Endothelial cell (in vitro differentiated cells): ENCODE measurements at regions not wholly inside any gene's neighbourhood (a gene's known extent, or its start where the extent isn't known, plus 50 kb on each side); places are given as distances from the start of the nearest gene placed in this dataset.

Source experiments
- DNase-seq: peaks from one replicate; pipeline ENCODE4 v3.0.0; 2021; ENCODE audit warnings: low spot score
- H3K27ac Mint-ChIP-seq: one replicate; pipeline ENCODE4 v1.8.0; 2021; ENCODE audit warnings: mixed read lengths, inconsistent platforms; ENCODE audit not compliant: unreplicated experiment
- H3K27me3 Mint-ChIP-seq: one replicate; pipeline ENCODE4 v1.8.0; 2021; ENCODE audit warnings: mild to moderate bottlenecking, moderate library complexity, mixed read lengths, inconsistent platforms; ENCODE audit not compliant: unreplicated experiment
- H3K36me3 Mint-ChIP-seq: one replicate; pipeline ENCODE4 v1.8.0; 2021; ENCODE audit warnings: mild to moderate bottlenecking, low read depth, mixed read lengths, inconsistent platforms; ENCODE audit not compliant: unreplicated experiment
- H3K4me1 Mint-ChIP-seq: one replicate; pipeline ENCODE4 v1.8.0; 2021; ENCODE audit warnings: mild to moderate bottlenecking, mixed read lengths, inconsistent platforms; ENCODE audit not compliant: unreplicated experiment
- H3K4me3 Mint-ChIP-seq: one replicate; pipeline ENCODE4 v1.8.0; 2021; ENCODE audit warnings: mild to moderate bottlenecking, mixed read lengths, inconsistent platforms; ENCODE audit not compliant: unreplicated experiment
- H3K9me3 Mint-ChIP-seq: one replicate; pipeline ENCODE4 v1.8.0; 2021; ENCODE audit warnings: mixed read lengths, inconsistent platforms; ENCODE audit not compliant: unreplicated experiment
- CTCF ChIP-seq: fragments of 200-600 bp; sonication (generic); IDR thresholded peaks from one replicate; pipeline ENCODE4 v1.5.0; 2021; ENCODE audit warnings: antibody characterized with exemption; ENCODE audit not compliant: unreplicated experiment

GRCh38 chr9:108521063-108521590, 334.7 kb downstream of the ACTL7B start:
- no peaks in the 10 kb centered on the region for H3K4me1 Mint-ChIP-seq
- no peaks in the 10 kb centered on the region for H3K9me3 Mint-ChIP-seq
- TF ChIP-seq CTCF = no peak
- no peak overlapping the region for H3K27ac Mint-ChIP-seq
- no peak overlapping the region for H3K4me3 Mint-ChIP-seq
- H3K27me3 Mint-ChIP-seq = no peaks in the 10 kb centered on the region
- no peaks in the 10 kb centered on the region for H3K36me3 Mint-ChIP-seq
- DNase-seq = no peak

GRCh38 chr9:108519437-108519836, 336.3 kb downstream of the ACTL7B start:
- Mint-ChIP-seq H3K36me3 (no peaks in the 10 kb centered on the region), H3K4me1 (no peaks in the 10 kb centered on the region), H3K9me3 (no peaks in the 10 kb centered on the region), H3K4me3 (no peak overlapping the region), H3K27ac (no peak overlapping the region), H3K27me3 (no peaks in the 10 kb centered on the region)
- TF ChIP-seq CTCF = no peak
- no peak for DNase-seq

- no peaks in the 10 kb centered on the region for H3K27me3 Mint-ChIP-seq
- no peaks in the 10 kb centered on the region for H3K4me1 Mint-ChIP-seq
- no peak for DNase-seq
- no peaks in the 10 kb centered on the region for H3K9me3 Mint-ChIP-seq
- TF ChIP-seq CTCF = no peak
- no peak overlapping the region for H3K4me3 Mint-ChIP-seq
- no peak overlapping the region for H3K27ac Mint-ChIP-seq
- no peaks in the 10 kb centered on the region for H3K36me3 Mint-ChIP-seq
These were observed 338.0 kb downstream of the ACTL7B start for GRCh38 chr9:108517651-108518365.

GRCh38 chr9:108516391-108516790, 339.4 kb downstream of the ACTL7B start:
- H3K27me3 Mint-ChIP-seq = peaks cover 1% of the 10 kb centered on the region
- no peak overlapping the region for H3K4me3 Mint-ChIP-seq
- H3K27ac Mint-ChIP-seq = no peak overlapping the region
- no peaks in the 10 kb centered on the region for H3K9me3 Mint-ChIP-seq
- no peak for DNase-seq
- no peak for TF ChIP-seq CTCF
- no peaks in the 10 kb centered on the region for H3K36me3 Mint-ChIP-seq
- no peaks in the 10 kb centered on the region for H3K4me1 Mint-ChIP-seq

- Mint-ChIP-seq H3K4me1 (no peaks in the 10 kb centered on the region), H3K4me3 (no peak overlapping the region), H3K27ac (no peak overlapping the region), H3K9me3 (no peaks in the 10 kb centered on the region), H3K36me3 (no peaks in the 10 kb centered on the region), H3K27me3 (peaks cover 1% of the 10 kb centered on the region)
- DNase-seq = no peak
- TF ChIP-seq CTCF = no peak
These were observed 339.9 kb downstream of the ACTL7B start for GRCh38 chr9:108515856-108516255.
